NCI-H1417 (cell line): ENCODE measurements at regions not wholly inside any gene's neighbourhood (a gene's known extent, or its start where the extent isn't known, plus 50 kb on each side); places are given as distances from the start of the nearest gene placed in this dataset.
A peak's percentile ranks its signal among the peaks of the same experiment; 100 is the strongest.
"Not testable (repeated sequence)": the region's sequence is repeated elsewhere in the genome, so short reads cannot be mapped to it uniquely, and the experiment has no call there.

Source experiments
- DNase-seq, 3 experiments: peaks; one replicate each; lab custom pipeline; 2025; lab: John Stamatoyannopoulos, UW

- DNase-seq: no peak
These were observed 125.2 kb upstream of the THBS2 start for GRCh38 chr6:169378620-169379381.

GRCh38 chr6:169376458-169376857, 122.8 kb upstream of the THBS2 start:
- DNase-seq: no peak

GRCh38 chr6:169372589-169372988, 118.9 kb upstream of the THBS2 start:
- DNase-seq: no peak

- peak in 2 of 3 experiments; percentile 32 to 35 for DNase-seq
These were observed 117.9 kb upstream of the THBS2 start for GRCh38 chr6:169371344-169372127.

GRCh38 chr6:169370666-169371343, 117.2 kb upstream of the THBS2 start:
- no peak for DNase-seq

GRCh38 chr6:169370054-169370453, 116.4 kb upstream of the THBS2 start:
- DNase-seq: peak in 2 of 3 experiments; percentile 42 to 64

GRCh38 chr6:169368200-169368599, 114.6 kb upstream of the THBS2 start:
- DNase-seq: no peak

GRCh38 chr6:169367507-169367906, 113.9 kb upstream of the THBS2 start:
- no peak for DNase-seq

GRCh38 chr6:169366258-169366901, 112.7 kb upstream of the THBS2 start:
- DNase-seq: no peak

- peak; percentile 48 to 94 (median 77) for DNase-seq
These were observed 112.1 kb upstream of the THBS2 start for GRCh38 chr6:169365567-169366257.

GRCh38 chr6:169363590-169363989, 109.9 kb upstream of the THBS2 start:
- DNase-seq: no peak

- DNase-seq: no peak
These were observed 109.0 kb upstream of the THBS2 start for GRCh38 chr6:169362501-169363121.

GRCh38 chr6:169355001-169355400, 101.4 kb upstream of the THBS2 start:
- not testable (repeated sequence) for DNase-seq

GRCh38 chr6:169345146-169345545, 91.5 kb upstream of the THBS2 start:
- peak in 2 of 3 experiments; percentile 10 to 43 for DNase-seq

GRCh38 chr6:169344750-169345065, 91.1 kb upstream of the THBS2 start:
- DNase-seq: no peak

- DNase-seq: no peak
These were observed 90.5 kb upstream of the THBS2 start for GRCh38 chr6:169343886-169344749.

- DNase-seq: no peak
These were observed 89.1 kb upstream of the THBS2 start for GRCh38 chr6:169342710-169343109.

- no peak for DNase-seq
These were observed 88.1 kb upstream of the THBS2 start for GRCh38 chr6:169341706-169342105.

GRCh38 chr6:169341065-169341464, 87.4 kb upstream of the THBS2 start:
- no peak for DNase-seq

- DNase-seq: no peak
These were observed 86.7 kb upstream of the THBS2 start for GRCh38 chr6:169340395-169340794.
